Stimulated activated CD4-positive, alpha-beta T cell treated with anti-CD3 and anti-CD28 coated beads, TNF-alpha, amount 100 ng/mL, for 1 hour (primary cell): ENCODE measurements at regions not wholly inside any gene's neighbourhood (a gene's known extent, or its start where the extent isn't known, plus 50 kb on each side); places are given as distances from the start of the nearest gene placed in this dataset.
"Not testable (repeated sequence)": the region's sequence is repeated elsewhere in the genome, so short reads cannot be mapped to it uniquely, and the experiment has no call there.

Experiments
- DNase-seq, 3 donors: peaks; one replicate each; pipeline ENCODE4 v3.0.0-alpha.2; 2020; ENCODE audit warnings: low read depth in 3 of 3, low spot score in 1 of 3

DNA sequence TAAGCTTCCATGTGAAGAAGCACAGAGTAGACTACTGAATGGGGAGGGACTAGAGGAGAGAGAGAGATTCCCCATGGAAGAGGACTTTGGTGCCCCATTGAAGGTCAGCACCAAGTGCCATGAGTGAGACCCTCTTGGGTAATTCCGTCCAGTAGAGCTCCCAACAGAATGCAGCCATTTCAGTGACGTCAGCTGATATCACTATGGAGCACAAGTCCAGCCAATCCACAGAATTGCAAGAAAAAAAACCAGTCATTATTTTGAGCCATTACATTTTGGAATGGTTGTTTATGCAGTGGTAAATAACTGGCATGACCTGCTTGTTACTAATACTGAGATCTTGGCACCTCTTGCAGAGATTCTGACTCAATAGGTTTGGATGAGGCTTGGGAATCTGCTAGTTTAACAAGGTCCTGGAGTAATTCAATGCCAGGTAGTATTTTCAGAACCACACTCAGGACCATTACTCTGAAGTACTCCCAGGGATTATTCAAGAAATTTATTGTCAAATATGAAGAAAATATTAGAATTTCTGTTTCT is 52.6 kb upstream of the SP8 start:
- DNase-seq, result no peak

DNA sequence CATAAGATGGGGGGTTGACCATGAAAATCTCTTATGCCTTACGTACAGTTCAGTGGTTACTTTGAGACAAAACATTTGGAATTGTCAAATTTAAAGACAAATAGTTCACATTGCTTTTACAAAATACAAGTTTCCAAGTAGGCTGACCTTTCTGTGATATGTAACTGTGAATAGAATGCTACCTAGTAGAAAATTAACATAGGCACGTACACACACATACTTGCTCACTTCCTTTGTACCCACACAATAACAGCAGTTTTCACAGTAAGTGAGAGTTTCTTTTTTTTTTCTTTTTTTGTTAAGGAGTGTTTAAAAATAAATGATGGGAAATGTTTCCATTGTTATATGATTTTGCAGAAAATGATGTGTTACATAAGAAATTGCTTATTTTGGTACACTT is 53.3 kb upstream of the SP8 start:
- no peak for DNase-seq

DNA sequence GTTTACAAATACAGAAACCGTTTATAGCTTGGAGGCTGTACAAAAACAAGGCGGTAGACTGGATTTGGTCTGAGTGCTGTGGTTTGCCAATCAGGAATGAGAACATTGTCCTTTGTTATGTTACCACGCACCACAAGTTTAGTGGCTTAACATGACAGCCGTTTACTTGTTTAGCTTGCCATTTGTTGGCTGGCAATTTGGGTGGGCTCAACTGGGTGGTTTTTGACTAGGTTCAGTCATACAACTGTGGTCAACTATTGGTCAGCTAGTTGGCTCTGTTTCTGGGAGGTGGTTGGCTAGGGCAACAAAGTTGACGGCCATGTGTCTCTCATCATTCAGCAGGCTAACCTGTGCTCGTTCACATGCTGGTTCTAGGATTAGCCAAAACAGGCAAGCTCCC is 60.1 kb upstream of the SP8 start:
- no peak for DNase-seq

DNA sequence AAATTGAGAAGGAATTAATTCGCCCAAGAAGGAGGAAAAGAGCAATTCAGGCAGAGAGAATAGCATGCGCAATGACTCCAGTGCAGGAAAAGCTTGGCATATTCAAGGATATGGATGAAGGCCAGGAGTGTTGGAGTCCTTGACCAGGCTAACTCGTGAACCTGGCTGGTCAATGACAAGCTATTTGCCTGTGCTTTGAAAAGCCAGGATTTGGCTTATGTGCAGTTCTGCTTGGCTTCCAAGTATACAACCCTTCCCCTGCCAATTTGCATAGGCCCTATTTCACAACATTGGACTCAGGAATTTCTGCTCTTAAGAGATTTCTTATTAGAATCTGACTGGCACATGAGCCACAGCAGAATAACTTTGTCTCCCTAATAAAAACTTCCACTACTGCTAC is 72.3 kb upstream of the SP8 start:
- DNase-seq, result no peak

DNA sequence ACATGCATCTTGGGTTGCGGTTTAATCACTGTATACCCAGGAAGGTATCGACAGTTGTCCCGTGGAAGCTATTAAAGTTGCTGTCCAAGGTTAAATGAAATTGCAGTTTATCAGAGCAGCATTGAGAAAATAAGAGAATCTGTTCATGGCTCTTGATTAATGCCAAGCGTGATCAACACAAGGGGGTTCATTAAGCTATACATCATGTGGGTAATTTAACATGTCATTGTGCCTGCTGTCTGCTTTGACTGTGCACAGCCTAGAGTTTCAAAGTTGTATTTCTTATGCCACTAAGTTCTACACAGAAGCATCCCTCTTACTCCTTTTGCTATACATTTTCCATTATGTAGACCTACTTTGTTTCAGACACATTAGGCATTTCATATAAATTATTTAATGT is 74.8 kb upstream of the SP8 start:
- no peak for DNase-seq

DNA sequence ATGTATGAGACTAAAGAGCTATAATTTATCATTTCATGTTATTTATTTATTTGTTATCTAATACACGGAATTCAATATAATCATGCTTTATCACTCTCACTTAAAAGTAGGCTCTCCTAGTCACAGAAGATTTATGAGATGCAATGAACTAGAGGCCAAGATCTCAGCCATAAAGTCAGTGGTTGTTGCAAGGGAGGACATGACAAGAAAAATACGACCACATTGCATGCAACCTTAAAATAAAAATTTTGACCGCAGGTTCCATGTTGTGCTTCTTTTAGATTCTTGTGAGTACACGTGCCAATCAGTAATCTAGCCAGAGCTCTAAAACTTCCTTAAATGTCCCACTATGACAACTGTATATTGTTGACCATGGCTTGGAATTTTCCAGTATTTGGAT is 75.9 kb upstream of the SP8 start:
- DNase-seq, result no peak

DNA sequence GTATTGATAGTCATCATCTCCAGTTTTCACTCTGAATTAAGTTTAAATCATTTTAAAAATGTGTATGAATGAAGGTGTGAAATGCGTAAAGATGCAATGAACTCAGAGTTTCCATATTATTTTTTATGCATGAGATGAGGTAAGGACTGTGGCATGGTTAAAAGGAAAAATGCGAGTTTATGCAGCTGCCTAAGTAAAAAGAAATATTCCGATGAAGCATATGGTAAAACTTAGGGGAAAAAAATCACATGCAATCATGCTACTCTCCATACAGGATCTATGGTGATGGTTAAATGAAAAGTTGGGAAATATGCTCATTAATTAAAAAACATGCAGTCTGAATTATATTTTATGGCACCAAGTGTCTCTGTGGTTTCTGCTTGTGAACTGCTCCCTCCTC is 77.5 kb upstream of the SP8 start:
- no peak for DNase-seq

DNA sequence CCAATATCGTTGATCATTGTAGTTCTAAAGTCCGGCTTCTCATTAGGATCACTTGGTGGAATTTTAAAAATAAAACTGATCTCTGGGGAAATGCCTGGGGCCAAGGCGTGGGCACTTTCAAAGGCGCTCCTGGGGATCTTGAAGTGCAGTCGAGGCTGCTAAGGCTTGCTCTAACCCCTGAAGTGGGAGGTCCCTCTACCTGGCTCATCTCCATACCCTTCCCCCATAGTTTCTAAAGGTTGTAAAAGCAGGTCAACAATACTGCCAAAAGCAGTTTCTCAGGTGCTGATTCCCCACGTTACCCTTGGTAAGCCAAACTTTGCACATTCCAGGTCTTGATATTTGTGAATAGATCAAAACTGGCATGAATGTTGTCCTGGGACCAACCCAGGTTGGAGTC is 79.0 kb upstream of the SP8 start:
- no peak for DNase-seq

DNA sequence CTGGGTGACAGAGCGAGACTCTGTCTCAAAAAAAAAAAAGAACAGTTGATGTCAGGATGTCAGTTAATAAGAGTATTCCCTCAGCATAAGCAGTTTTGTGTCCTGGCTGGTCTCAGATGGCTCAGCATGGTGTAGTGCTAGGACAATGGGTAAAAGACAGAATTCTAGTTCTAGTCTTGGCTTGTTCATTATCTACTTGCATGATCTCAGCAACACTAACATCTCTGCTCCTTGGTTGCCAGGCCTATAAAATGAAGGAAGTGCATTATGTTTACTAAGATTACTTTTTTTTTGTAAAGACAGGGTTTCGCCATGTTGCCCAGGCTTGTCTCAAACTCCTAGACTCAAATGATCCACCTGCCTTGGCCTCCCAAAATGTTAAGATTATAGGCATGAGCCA is 84.3 kb upstream of the SP8 start:
- DNase-seq, result no peak

DNA sequence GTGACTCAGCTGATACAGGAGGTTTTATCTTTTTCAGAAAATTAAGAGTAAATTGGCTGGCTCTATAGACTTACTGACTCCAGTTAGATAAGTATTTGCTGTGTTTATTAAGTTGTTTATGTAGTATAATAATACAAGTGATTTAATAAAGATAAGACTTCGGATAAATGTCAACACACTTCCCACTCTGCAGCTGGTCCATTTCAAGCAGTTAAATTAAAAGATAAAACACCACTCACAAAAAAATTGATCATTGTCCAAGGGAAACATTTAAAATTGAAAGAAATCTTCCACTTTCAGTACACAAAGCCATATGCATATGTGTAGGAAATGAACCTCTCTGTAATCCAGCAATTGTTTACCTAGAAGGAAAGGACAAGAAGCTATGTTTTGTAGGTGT is 106.1 kb upstream of the SP8 start:
- DNase-seq, result no peak

DNA sequence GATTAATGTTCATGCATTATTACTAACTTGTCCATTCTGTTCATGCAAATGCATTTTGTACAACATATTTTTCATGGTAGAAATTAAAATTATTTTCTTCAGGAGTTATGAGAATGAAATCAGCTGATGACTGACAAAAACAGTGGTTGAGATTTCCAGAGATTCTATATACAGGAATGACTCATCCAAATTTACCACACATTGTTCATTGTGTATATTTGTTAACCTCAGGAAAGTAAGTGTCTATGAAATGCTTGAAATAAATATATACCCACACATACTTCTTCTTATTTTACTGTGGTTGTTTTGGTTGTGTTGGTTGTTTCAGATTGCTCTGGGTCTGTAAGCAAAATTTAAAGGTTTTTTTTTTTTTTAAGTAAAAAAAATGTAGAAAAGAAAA is 108.1 kb upstream of the SP8 start:
- DNase-seq, result no peak

DNA sequence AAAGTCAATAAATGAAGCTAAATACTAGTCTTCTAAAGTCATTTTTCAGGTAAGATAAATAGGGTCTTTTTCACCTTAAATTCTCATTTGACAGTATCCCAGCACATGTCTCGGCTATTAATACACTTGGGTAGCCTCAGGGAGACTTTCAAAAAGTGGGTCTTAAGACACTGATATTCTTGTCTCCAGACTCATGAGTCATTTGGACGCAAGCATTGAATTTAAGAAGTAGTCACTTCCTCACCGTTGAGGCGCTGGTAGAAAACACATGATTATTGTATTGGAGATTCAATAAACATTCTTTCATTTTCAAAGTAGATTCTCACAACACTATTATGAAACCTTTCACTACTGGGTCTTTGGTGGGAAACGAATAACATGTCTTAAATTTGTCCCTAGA is 108.9 kb upstream of the SP8 start:
- no peak for DNase-seq

DNA sequence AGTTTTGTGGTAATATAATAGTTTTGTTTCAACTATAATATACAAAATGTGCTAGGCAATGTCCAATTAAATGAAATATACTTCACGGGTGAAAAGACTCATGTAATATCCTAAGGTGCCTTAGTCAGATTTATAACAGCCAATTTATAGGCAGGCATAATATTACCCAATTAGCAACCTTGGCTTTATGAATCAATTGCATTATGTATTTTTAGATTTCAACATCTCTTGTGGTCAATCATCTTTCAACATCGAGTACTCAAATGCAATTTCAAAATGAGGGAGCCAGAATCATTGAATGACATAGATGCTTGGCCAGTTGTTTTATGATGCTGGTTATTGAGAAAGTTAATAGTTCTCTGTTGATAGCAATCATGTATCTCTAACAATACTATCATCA is 110.3 kb upstream of the SP8 start:
- no peak for DNase-seq

DNA sequence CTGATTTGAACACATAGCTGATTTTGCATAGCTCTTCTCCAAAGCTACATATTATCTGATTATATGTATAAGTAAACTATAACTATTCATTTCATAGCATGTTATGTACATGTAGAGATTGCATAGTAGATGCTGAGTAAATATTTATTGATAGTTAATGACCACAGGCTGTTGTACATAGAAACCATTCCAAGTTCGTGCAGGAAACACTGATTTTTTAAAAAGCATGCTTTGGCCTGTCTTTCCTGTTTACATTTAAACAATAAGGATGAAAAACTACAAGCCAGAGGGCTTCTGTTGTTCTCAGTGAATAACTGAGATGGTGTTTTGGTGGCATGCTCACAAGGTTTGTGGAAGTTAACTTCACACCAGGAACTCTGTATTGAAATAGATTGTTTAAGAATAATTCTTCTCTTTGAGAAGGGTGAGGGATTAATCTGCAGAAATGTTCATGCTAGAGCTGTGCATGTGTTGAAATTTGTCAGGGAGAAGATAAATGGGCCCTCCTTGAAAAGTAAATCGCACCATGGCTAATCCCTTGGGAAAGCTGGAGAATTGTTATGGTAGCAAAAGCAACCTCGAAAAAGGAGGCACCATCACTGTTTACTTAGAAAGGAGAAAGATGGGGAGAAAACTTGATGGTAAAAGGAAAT is 120.2 kb upstream of the SP8 start:
- DNase-seq, result no peak

DNA sequence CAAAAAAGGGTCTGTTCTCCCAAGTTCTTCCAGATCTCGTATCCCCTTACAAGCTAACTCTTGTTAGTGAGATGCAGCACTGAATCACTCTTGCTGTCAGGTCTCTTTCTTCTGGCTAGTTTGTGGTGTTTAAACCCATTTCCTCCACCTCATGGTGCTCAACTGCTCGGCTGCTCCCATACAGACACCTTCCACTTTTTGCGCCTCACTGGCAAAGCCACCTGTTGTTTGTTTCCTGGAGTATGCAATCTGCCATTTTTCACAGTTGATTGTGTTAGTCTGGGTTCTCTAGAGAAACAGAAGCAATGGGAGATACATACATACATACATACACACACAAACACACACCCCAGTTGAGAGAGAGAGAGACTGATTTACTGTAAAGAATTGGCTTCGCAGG is 124.4 kb upstream of the SP8 start:
- no peak for DNase-seq

DNA sequence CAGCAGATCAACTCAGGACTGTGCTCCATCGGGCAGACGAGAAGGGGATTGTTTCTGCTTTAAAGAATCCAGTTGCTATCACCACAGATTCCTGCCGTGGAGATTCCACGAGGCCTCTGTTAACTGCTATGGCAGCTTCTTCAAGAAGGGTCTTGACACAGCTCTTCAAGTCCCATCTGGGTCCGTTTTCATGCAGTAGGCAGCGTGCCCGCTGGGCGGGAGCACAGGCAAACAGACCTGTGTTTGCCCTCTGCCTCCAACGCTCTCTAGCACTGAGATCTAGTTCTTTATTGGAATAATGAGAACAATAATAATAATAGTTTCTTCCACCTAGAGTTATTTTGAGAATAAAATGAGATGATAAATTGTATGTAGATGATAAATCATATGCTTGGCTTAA is 127.2 kb upstream of the SP8 start:
- DNase-seq, result no peak

DNA sequence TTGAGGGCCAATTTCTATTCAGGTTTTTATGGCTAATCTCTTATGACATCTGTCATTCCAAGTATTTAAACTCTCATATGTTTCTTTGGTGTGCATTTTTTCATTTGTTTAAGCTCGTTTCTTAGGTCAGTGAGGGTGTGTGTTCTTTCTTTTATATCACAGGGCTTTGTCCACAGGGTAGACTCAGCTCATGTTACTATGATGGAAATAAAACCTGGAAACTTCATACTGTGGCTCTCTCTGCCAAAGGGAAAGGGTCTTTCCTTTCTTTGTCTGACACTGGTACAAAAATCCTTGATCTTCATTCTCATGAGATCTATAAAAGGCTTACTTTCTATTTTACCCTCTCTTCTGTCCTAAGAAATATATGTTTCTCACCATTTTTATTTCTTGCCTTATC is 129.6 kb upstream of the SP8 start:
- DNase-seq, result no peak

DNA sequence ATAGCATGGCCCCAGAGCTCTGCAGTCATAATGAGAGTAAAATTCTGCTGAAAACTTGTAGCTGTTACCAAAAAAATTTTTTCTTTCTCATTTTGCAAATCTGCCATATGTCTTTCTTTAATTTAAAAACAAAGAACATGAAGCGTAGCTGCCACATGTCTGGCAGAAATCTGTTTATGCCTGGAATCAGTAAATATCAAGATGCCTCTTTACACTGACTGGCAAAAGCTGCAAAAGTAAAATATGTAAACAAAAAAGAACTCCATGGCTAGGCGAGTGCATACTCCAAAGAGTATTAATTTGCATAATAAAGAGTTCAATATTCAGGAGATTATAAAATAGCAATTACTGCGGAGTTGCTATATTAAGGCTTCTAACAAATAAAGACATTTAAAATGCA is 130.9 kb upstream of the SP8 start:
- no peak for DNase-seq

DNA sequence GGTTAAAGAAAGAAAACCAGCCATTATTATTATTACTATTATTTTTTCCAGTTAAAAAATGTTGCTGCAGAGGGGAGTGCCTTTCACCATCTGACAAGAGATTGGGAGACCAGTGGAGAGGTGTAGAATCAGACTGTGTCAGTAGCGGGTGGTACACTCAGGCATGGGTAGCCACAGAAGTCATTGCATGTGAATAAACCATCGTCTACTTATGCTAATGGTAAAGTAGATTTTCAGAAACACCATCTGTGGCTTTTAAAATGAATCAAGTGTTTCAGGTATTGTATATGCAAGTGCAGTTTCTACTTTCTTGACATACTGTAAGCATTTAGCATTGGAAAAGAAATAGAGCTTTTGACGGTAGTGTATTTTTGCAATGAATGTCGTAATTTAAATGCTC is 131.5 kb upstream of the SP8 start:
- no peak for DNase-seq

DNA sequence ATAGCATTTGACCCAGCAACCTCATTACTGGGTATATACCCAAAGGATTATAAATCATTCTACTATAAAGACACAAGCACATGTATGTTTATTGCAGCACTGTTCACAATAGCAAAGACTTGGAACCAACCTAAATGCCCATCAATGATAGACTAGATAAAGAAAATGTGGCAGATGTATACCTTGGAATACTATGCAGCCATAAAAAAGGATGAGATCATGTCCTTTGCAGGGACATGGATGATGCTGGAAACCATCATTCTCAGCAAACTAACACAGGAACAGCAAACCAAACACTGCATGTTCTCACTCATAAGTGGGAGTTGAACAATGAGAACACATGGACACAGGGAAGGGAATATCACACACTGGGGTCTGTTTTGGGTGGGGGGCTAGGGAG is 140.5 kb upstream of the SP8 start:
- not testable (repeated sequence) for DNase-seq

DNA sequence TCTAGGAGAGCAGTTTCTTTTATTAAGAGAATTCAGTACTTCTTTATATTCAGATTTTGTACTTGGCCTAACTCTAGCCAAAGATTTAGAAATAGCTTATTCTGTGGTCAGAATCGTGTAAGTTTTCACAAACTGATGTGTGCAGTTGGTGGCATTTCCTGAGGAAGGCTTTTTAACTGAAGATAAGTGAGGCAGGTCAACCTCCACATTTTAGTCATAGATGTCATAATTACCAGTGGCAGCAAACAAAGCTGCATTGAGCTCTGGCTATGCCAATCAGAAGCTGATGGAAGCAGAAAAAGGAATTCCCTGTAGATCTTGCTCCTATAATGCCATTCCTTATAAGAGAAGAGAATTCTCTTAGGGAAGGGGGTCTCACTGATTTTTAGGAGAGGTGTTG is 141.3 kb upstream of the SP8 start:
- DNase-seq, result no peak

DNA sequence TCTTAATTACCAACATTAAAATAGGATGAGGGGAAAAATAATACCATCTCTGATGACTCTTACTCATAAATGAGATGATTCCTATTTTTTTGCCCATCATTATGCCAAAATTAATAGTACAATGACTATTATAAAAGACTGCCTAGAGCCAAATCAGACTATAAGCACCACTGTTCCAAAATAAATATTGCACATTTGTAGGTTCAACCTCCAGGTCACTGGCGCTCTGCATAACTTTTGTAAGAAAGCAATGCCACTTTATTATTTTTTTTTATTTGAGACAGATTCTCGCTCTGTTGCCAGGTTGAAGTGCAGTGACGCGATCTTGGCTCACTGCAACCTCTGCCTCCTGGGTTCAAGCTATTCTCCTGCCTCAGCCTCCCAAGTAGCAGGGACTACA is 142.5 kb upstream of the SP8 start:
- DNase-seq, result no peak

DNA sequence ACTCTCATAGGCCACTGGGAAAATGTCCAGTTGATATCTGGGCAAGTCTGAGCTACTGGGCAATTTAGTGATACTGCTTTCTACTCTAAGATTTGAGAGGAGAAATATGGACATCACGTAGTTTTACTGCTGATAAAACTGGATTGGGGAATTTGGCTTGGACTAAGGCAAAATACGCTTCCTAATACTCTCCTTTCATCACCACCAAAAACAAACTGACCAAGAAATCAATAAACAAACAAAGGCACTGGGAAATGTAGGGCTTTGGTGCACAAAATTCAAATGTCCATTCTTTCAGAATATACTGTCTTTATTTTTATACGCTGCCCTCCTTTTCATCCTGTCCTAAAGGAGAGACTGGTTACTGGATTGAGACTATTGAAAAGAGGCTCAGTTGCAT is 145.1 kb upstream of the SP8 start:
- DNase-seq, result no peak
